Dendritic cell treated with granulocyte-macrophage colony-stimulating factor and Interleukin-4, amounts not matched to agents 40 ng/mL and 50 ng/mL, for 4 days (primary cell): ENCODE measurements at regions not wholly inside any gene's neighbourhood (a gene's known extent, or its start where the extent isn't known, plus 50 kb on each side); places are given as distances from the start of the nearest gene placed in this dataset.

Source experiments
- H3K27ac Mint-ChIP-seq: one replicate; pipeline ENCODE4 v1.8.0; 2022; ENCODE audit warnings: mild to moderate bottlenecking, mixed read lengths
- H3K27me3 Mint-ChIP-seq: one replicate; pipeline ENCODE4 v1.8.0; 2022; ENCODE audit warnings: mild to moderate bottlenecking, mixed read lengths
- H3K36me3 Mint-ChIP-seq: one replicate; pipeline ENCODE4 v1.8.0; 2022; ENCODE audit warnings: low read depth, mixed read lengths
- H3K4me1 Mint-ChIP-seq: one replicate; pipeline ENCODE4 v1.8.0; 2022; ENCODE audit warnings: low read depth, mixed read lengths
- H3K4me3 Mint-ChIP-seq: one replicate; pipeline ENCODE4 v1.8.0; 2022; ENCODE audit warnings: mild to moderate bottlenecking, moderate library complexity, mixed read lengths
- H3K9me3 Mint-ChIP-seq: one replicate; pipeline ENCODE4 v1.8.0; 2022; ENCODE audit warnings: mixed read lengths
- intact Hi-C: fragments of 100-400 bp; cut with micrococcal nuclease; formaldehyde crosslinking; loops from one replicate; pipeline ENCODE4 v1.15.0; 2022

- Mint-ChIP-seq H3K27me3 (peaks cover 2% of the 10 kb centered on the region), H3K27ac (no peak overlapping the region)
Measured at GRCh38 chr2:56127463-56128152, 56.2 kb upstream of the CCDC85A start.

DNA sequence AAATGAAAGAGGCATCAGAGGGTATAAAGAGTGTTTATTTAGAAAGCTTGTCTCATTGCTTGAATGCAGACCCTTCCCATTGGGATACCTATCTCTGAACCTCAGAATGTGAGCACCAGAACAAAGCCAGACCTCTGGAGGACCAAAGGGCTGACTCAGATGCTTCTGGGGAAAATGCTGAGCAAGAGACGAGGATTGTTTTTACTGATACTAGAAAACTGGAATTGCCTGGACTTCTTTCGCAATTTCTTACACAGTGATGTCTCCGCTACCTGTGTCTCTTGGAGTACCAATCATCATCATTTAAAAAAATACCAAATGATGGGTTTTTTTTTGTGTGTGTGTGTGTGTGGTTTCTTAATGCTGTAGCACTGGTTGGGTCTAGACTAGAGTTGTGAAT, 55.6 kb upstream of the CCDC85A start:
- intact Hi-C loops: no loop called here
- Mint-ChIP-seq H3K36me3 (no peaks in the 10 kb centered on the region), H3K4me1 (no peaks in the 10 kb centered on the region), H3K9me3 (no peaks in the 10 kb centered on the region), H3K27me3 (peaks cover 1% of the 10 kb centered on the region), H3K4me3 (no peak overlapping the region), H3K27ac (no peak overlapping the region)

More at GRCh38 chr2:56127463-56128152, 56.2 kb upstream of the CCDC85A start:
- Mint-ChIP-seq H3K4me3 (no peak overlapping the region), H3K9me3 (no peaks in the 10 kb centered on the region), H3K4me1 (no peaks in the 10 kb centered on the region), H3K36me3 (no peaks in the 10 kb centered on the region)
- intact Hi-C loops: no loop called here

DNA sequence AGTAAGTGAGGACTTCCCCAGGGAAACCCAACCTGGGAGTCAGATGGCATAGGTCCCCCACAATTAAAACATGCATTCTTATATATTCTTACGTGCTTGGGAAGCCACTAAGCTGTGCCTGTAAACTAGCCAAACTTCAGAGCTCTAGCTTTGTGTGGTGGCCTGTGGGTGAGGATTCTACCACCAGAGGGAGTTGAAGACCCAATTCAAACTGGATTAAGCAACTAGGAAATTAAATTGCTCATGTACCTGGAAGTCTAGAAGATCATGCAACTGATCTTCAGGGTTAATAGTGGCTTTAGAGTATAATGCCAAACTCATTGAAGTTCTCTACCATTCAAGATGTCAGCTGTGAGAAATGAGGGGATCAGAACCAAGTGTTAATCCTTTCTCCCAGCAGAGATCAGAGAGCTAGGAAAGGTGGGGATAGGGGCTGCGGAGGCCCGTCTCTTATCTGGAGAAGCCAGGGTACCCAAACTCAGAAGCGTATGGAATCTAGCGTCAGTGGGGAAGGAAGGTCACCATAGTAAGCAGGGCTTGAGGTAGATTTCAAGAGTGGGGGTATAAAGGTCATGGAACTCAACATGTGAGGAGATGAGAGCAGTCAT, 53.2 kb upstream of the CCDC85A start:
- Mint-ChIP-seq H3K9me3 (no peaks in the 10 kb centered on the region), H3K27ac (no peak overlapping the region), H3K4me3 (no peak overlapping the region), H3K27me3 (no peaks in the 10 kb centered on the region), H3K4me1 (peaks cover 4% of the 10 kb centered on the region), H3K36me3 (no peaks in the 10 kb centered on the region)
- intact Hi-C loops: loop anchor here (5.0 kb wide), 1 partner anchor 358 kb away; no protein-coding TSS in a partner anchor

GRCh38 chr2:56132138-56132537, 51.7 kb upstream of the CCDC85A start:
- no peaks in the 10 kb centered on the region for H3K9me3 Mint-ChIP-seq
- H3K27ac Mint-ChIP-seq: no peak overlapping the region
- intact Hi-C loops: loop anchor here (2.0 to 5.0 kb wide), 2 partner anchors 360 to 413 kb away; no protein-coding TSS in a partner anchor
- H3K27me3 Mint-ChIP-seq: no peaks in the 10 kb centered on the region
- peaks cover 4% of the 10 kb centered on the region for H3K4me1 Mint-ChIP-seq
- H3K36me3 Mint-ChIP-seq: no peaks in the 10 kb centered on the region
- no peak overlapping the region for H3K4me3 Mint-ChIP-seq

DNA sequence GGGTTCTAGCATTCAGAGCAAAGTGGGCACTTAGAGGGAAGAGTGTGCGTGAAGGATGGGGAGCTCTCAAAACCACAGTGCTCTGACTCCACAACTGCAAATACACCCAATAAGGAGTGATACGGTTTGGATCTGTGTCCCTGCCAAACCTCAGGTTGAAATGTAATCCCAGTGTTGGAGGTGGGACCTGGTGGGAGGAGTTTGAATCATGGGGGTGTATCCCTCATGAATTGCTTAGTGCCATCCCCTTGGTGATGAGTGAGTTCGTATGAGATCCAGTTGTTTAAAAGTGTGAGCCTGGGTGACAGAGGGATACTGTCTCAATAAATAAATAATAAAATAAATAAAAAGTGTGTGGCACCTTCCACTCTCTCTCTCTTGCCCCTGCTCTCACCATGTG, 50.3 kb upstream of the CCDC85A start:
- Mint-ChIP-seq H3K9me3 (no peaks in the 10 kb centered on the region), H3K4me3 (no peak overlapping the region), H3K27ac (no peak overlapping the region), H3K27me3 (no peaks in the 10 kb centered on the region), H3K36me3 (no peaks in the 10 kb centered on the region), H3K4me1 (peaks cover 4% of the 10 kb centered on the region)
- intact Hi-C loops: loop anchor here (2.0 to 5.0 kb wide), 2 partner anchors 361 to 415 kb away; no protein-coding TSS in a partner anchor

- Mint-ChIP-seq H3K36me3 (no peaks in the 10 kb centered on the region), H3K4me3 (no peak overlapping the region), H3K4me1 (peaks cover 4% of the 10 kb centered on the region), H3K27ac (no peak overlapping the region), H3K9me3 (no peaks in the 10 kb centered on the region), H3K27me3 (no peaks in the 10 kb centered on the region)
- intact Hi-C loops: loop anchor here (2.0 to 5.0 kb wide), 2 partner anchors 362 to 415 kb away; no protein-coding TSS in a partner anchor
Measured at GRCh38 chr2:56133931-56134629, 49.7 kb upstream of the CCDC85A start.
